ENCODE measurements at regions not wholly inside any gene's neighbourhood (a gene's known extent, or its start where the extent isn't known, plus 50 kb on each side); places are given as distances from the start of the nearest gene placed in this dataset.

- TF ChIP-seq ZFX (IDR thresholded peaks at IDR 0.05; ENCODE audit: borderline replicate concordance) (no peak), CTCF (IDR thresholded peaks at IDR 0.05) (no peak)
- H3K27ac ChIP-seq, result no peak overlapping the region
These were observed 113.4 kb upstream of the AKIRIN2 start for GRCh38 chr6:87815449-87815848.

GRCh38 chr6:87808005-87808757, 106.1 kb upstream of the AKIRIN2 start:
- no peak overlapping the region for H3K27ac ChIP-seq
- TF ChIP-seq CTCF (IDR thresholded peaks at IDR 0.05), result no peak
- TF ChIP-seq ZFX (IDR thresholded peaks at IDR 0.05; ENCODE audit: borderline replicate concordance), result no peak

GRCh38 chr6:87807475-87807874, 105.4 kb upstream of the AKIRIN2 start:
- no peak overlapping the region for H3K27ac ChIP-seq
- TF ChIP-seq CTCF (IDR thresholded peaks at IDR 0.05), result no peak
- TF ChIP-seq ZFX (IDR thresholded peaks at IDR 0.05; ENCODE audit: borderline replicate concordance), result no peak

GRCh38 chr6:87806635-87807034, 104.6 kb upstream of the AKIRIN2 start:
- H3K27ac ChIP-seq, result no peak overlapping the region
- TF ChIP-seq CTCF (IDR thresholded peaks at IDR 0.05), result no peak
- TF ChIP-seq ZFX (IDR thresholded peaks at IDR 0.05; ENCODE audit: borderline replicate concordance), result no peak

- TF ChIP-seq CTCF (IDR thresholded peaks at IDR 0.05), result no peak
- no peak overlapping the region for H3K27ac ChIP-seq
These were observed 104.1 kb upstream of the AKIRIN2 start for GRCh38 chr6:87806099-87806498.

- no peak overlapping the region for H3K27ac ChIP-seq
- TF ChIP-seq ZFX (IDR thresholded peaks at IDR 0.05; ENCODE audit: borderline replicate concordance) (no peak), CTCF (IDR thresholded peaks at IDR 0.05) (no peak)
These were observed 101.8 kb upstream of the AKIRIN2 start for GRCh38 chr6:87803791-87804190.

GRCh38 chr6:87799651-87800050, 97.6 kb upstream of the AKIRIN2 start:
- H3K27ac ChIP-seq, result no peak overlapping the region
- TF ChIP-seq ZFX (IDR thresholded peaks at IDR 0.05; ENCODE audit: borderline replicate concordance) (no peak), CTCF (IDR thresholded peaks at IDR 0.05) (no peak)
